ENCODE measurements at regions not wholly inside any gene's neighbourhood (a gene's known extent, or its start where the extent isn't known, plus 50 kb on each side); places are given as distances from the start of the nearest gene placed in this dataset.

DNA sequence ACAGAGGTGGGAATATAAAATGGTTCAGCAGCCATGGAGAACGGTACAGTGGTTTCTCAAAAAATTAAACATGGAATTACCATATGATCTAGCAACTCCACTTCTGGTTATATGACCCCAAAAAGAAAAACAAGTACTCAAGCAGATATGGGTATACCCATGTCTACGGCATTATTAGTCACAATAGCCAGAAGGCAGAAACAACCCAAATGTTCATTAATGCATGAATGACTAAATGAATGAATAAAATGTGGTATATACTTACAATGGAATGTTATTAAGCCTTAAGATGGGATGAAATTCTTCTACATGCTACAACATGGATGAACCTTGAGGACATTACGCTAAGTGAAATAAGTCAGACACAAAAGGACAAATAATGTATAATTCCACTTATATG, 141.3 kb upstream of the FOXN2 start:
- peaks cover 0 to 10% (median 3%) of the 10 kb centered on the region in 5 donors for H3K4me1 ChIP-seq (ENCODE audit: control insufficient read depth in 5 of 5, insufficient read depth in 5 of 5, low read length in 5 of 5)
- H3K36me3 ChIP-seq (ENCODE audit: control insufficient read depth in 5 of 5, insufficient read depth in 5 of 5, low read length in 5 of 5) = no peaks in the 10 kb centered on the region
- no peak overlapping the region for H3K9ac ChIP-seq (ENCODE audit: low read length in 5 of 5)
- H3K27me3 ChIP-seq (ENCODE audit: control insufficient read depth in 5 of 5, insufficient read depth in 4 of 5, low read length in 5 of 5) = no peaks in the 10 kb centered on the region
- no peak overlapping the region for H3K27ac ChIP-seq (ENCODE audit: low read depth, low read length)
- H3K4me3 ChIP-seq (ENCODE audit: low read depth in 1 of 5, low read length in 5 of 5) = no peak overlapping the region
- H3K9me3 ChIP-seq (ENCODE audit: control insufficient read depth in 5 of 5, low read length in 5 of 5) = no peaks in the 10 kb centered on the region

DNA sequence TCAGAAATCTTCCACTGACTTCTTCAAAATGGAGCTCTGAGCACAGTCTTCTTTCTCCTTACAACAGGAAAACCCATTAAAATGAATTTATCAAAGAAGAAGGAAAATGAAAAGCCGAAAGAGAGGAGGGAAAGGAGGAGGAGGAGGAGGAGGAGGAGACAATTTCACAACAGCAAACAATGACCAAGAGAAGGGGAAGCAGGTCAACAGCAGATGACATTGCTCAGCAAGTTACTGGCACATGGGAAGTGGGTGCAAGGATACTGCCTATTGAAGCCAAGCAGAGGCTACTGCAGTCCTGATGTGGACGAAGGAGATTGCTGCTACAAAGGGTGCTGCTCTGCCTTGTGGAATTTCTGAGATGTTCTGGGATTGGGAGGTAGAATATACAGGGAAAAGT, 140.0 kb upstream of the FOXN2 start:
- peaks cover 0 to 6% (median 2%) of the 10 kb centered on the region in 5 donors for H3K4me1 ChIP-seq (ENCODE audit: control insufficient read depth in 5 of 5, insufficient read depth in 5 of 5, low read length in 5 of 5)
- H3K4me3 ChIP-seq (ENCODE audit: low read depth in 1 of 5, low read length in 5 of 5) = no peak overlapping the region
- no peak overlapping the region for H3K27ac ChIP-seq (ENCODE audit: low read depth, low read length)
- no peaks in the 10 kb centered on the region for H3K27me3 ChIP-seq (ENCODE audit: control insufficient read depth in 5 of 5, insufficient read depth in 4 of 5, low read length in 5 of 5)
- no peaks in the 10 kb centered on the region for H3K9me3 ChIP-seq (ENCODE audit: control insufficient read depth in 5 of 5, low read length in 5 of 5)
- H3K9ac ChIP-seq (ENCODE audit: low read length in 5 of 5) = no peak overlapping the region
- H3K36me3 ChIP-seq (ENCODE audit: control insufficient read depth in 5 of 5, insufficient read depth in 5 of 5, low read length in 5 of 5) = no peaks in the 10 kb centered on the region

GRCh38 chr2:48175254-48175653, 139.2 kb upstream of the FOXN2 start:
- H3K9ac ChIP-seq (ENCODE audit: low read length in 5 of 5) = no peak overlapping the region
- H3K4me3 ChIP-seq (ENCODE audit: low read depth in 1 of 5, low read length in 5 of 5) = no peak overlapping the region
- peaks cover 0 to 4% (median under 1%) of the 10 kb centered on the region in 5 donors for H3K4me1 ChIP-seq (ENCODE audit: control insufficient read depth in 5 of 5, insufficient read depth in 5 of 5, low read length in 5 of 5)
- H3K27ac ChIP-seq (ENCODE audit: low read depth, low read length) = no peak overlapping the region
- no peaks in the 10 kb centered on the region for H3K9me3 ChIP-seq (ENCODE audit: control insufficient read depth in 5 of 5, low read length in 5 of 5)
- H3K36me3 ChIP-seq (ENCODE audit: control insufficient read depth in 5 of 5, insufficient read depth in 5 of 5, low read length in 5 of 5) = no peaks in the 10 kb centered on the region
- no peaks in the 10 kb centered on the region for H3K27me3 ChIP-seq (ENCODE audit: control insufficient read depth in 5 of 5, insufficient read depth in 4 of 5, low read length in 5 of 5)

GRCh38 chr2:48175656-48176055, 138.8 kb upstream of the FOXN2 start:
- Histone ChIP-seq H3K27me3 (ENCODE audit: control insufficient read depth in 5 of 5, insufficient read depth in 4 of 5, low read length in 5 of 5) (no peaks in the 10 kb centered on the region), H3K9me3 (ENCODE audit: control insufficient read depth in 5 of 5, low read length in 5 of 5) (no peaks in the 10 kb centered on the region), H3K9ac (ENCODE audit: low read length in 5 of 5) (no peak overlapping the region), H3K4me1 (ENCODE audit: control insufficient read depth in 5 of 5, insufficient read depth in 5 of 5, low read length in 5 of 5) (peaks cover 0 to 7% (median 2%) of the 10 kb centered on the region in 5 donors), H3K36me3 (ENCODE audit: control insufficient read depth in 5 of 5, insufficient read depth in 5 of 5, low read length in 5 of 5) (no peaks in the 10 kb centered on the region), H3K4me3 (ENCODE audit: low read depth in 1 of 5, low read length in 5 of 5) (no peak overlapping the region), H3K27ac (ENCODE audit: low read depth, low read length) (no peak overlapping the region)

- peaks cover 0 to 10% (median 7%) of the 10 kb centered on the region in 5 donors for H3K4me1 ChIP-seq (ENCODE audit: control insufficient read depth in 5 of 5, insufficient read depth in 5 of 5, low read length in 5 of 5)
- no peak overlapping the region for H3K9ac ChIP-seq (ENCODE audit: low read length in 5 of 5)
- no peaks in the 10 kb centered on the region for H3K27me3 ChIP-seq (ENCODE audit: control insufficient read depth in 5 of 5, insufficient read depth in 4 of 5, low read length in 5 of 5)
- no peaks in the 10 kb centered on the region for H3K36me3 ChIP-seq (ENCODE audit: control insufficient read depth in 5 of 5, insufficient read depth in 5 of 5, low read length in 5 of 5)
- H3K27ac ChIP-seq (ENCODE audit: low read depth, low read length) = no peak overlapping the region
- no peaks in the 10 kb centered on the region for H3K9me3 ChIP-seq (ENCODE audit: control insufficient read depth in 5 of 5, low read length in 5 of 5)
- no peak overlapping the region for H3K4me3 ChIP-seq (ENCODE audit: low read depth in 1 of 5, low read length in 5 of 5)
These were observed 137.6 kb upstream of the FOXN2 start for GRCh38 chr2:48176876-48177275.

DNA sequence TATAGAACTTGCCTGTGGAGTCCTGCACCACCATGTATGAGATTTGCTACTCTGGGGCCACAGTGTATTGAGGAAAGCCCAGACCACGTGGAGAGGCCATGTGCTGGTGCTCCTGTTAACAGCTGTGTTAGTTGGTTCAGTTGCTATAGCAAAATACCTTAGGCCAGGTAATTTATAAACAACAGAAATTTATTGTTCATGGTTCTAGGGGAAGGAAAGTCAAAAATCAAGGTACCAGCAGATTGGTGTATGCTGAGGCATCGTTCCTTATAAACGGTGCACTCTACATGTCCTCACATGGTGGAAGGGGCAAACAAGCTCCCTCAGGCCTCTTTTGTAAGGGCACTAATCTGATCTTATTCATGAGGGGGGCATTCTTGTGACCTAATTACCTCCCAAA, 135.9 kb upstream of the FOXN2 start:
- no peak overlapping the region for H3K27ac ChIP-seq (ENCODE audit: low read depth, low read length)

DNA sequence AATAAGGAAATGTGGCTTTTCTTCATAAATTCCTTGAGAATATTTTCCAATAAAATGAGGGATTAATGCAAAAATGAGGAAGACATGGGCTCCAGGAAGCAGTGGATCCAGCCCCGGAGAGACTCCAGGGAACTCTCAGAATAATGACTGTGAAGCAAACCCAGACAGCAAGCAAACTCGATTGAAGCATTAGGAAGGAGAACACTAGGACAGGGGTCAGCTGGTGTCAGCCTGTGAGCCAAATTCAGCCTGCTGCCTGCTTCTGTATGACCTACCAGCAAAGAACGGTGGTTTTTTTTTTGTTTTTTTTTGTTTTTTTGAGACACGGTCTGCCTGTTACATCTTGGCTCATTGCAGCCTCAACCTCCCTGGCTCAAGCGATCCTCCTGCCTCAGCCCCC, 133.9 kb upstream of the FOXN2 start:
- H3K4me1 ChIP-seq (ENCODE audit: control insufficient read depth in 5 of 5, insufficient read depth in 5 of 5, low read length in 5 of 5) = peaks cover 0 to 8% (median 6%) of the 10 kb centered on the region in 5 donors
- peak overlapping the region in 2 of 5 donors; percentile 8 to 48 for H3K4me3 ChIP-seq (ENCODE audit: low read depth in 1 of 5, low read length in 5 of 5)
- no peaks in the 10 kb centered on the region for H3K36me3 ChIP-seq (ENCODE audit: control insufficient read depth in 5 of 5, insufficient read depth in 5 of 5, low read length in 5 of 5)
- no peak overlapping the region for H3K9ac ChIP-seq (ENCODE audit: low read length in 5 of 5)
- H3K9me3 ChIP-seq (ENCODE audit: control insufficient read depth in 5 of 5, low read length in 5 of 5) = no peaks in the 10 kb centered on the region
- no peaks in the 10 kb centered on the region for H3K27me3 ChIP-seq (ENCODE audit: control insufficient read depth in 5 of 5, insufficient read depth in 4 of 5, low read length in 5 of 5)
- H3K27ac ChIP-seq (ENCODE audit: low read depth, low read length) = no peak overlapping the region

More for the DNA sequence above, 135.9 kb upstream of the FOXN2 start:
- Histone ChIP-seq H3K4me3 (ENCODE audit: low read depth in 1 of 5, low read length in 5 of 5) (no peak overlapping the region), H3K27me3 (ENCODE audit: control insufficient read depth in 5 of 5, insufficient read depth in 4 of 5, low read length in 5 of 5) (no peaks in the 10 kb centered on the region), H3K9ac (ENCODE audit: low read length in 5 of 5) (no peak overlapping the region), H3K9me3 (ENCODE audit: control insufficient read depth in 5 of 5, low read length in 5 of 5) (no peaks in the 10 kb centered on the region), H3K36me3 (ENCODE audit: control insufficient read depth in 5 of 5, insufficient read depth in 5 of 5, low read length in 5 of 5) (no peaks in the 10 kb centered on the region), H3K4me1 (ENCODE audit: control insufficient read depth in 5 of 5, insufficient read depth in 5 of 5, low read length in 5 of 5) (peaks cover 0 to 10% (median 7%) of the 10 kb centered on the region in 5 donors)

GRCh38 chr2:48183276-48183675, 131.2 kb upstream of the FOXN2 start:
- H3K4me3 ChIP-seq (ENCODE audit: low read depth in 1 of 5, low read length in 5 of 5) = no peak overlapping the region
- H3K9me3 ChIP-seq (ENCODE audit: control insufficient read depth in 5 of 5, low read length in 5 of 5) = no peaks in the 10 kb centered on the region
- H3K27ac ChIP-seq (ENCODE audit: low read depth, low read length) = no peak overlapping the region
- no peaks in the 10 kb centered on the region for H3K36me3 ChIP-seq (ENCODE audit: control insufficient read depth in 5 of 5, insufficient read depth in 5 of 5, low read length in 5 of 5)
- peaks cover 0 to 8% (median 6%) of the 10 kb centered on the region in 5 donors for H3K4me1 ChIP-seq (ENCODE audit: control insufficient read depth in 5 of 5, insufficient read depth in 5 of 5, low read length in 5 of 5)
- no peaks in the 10 kb centered on the region for H3K27me3 ChIP-seq (ENCODE audit: control insufficient read depth in 5 of 5, insufficient read depth in 4 of 5, low read length in 5 of 5)
- H3K9ac ChIP-seq (ENCODE audit: low read length in 5 of 5) = no peak overlapping the region

- Histone ChIP-seq H3K27me3 (ENCODE audit: control insufficient read depth in 5 of 5, insufficient read depth in 4 of 5, low read length in 5 of 5) (no peaks in the 10 kb centered on the region), H3K27ac (ENCODE audit: low read depth, low read length) (no peak overlapping the region), H3K4me1 (ENCODE audit: control insufficient read depth in 5 of 5, insufficient read depth in 5 of 5, low read length in 5 of 5) (peaks cover 0 to 8% (median 6%) of the 10 kb centered on the region in 5 donors), H3K9me3 (ENCODE audit: control insufficient read depth in 5 of 5, low read length in 5 of 5) (no peaks in the 10 kb centered on the region), H3K36me3 (ENCODE audit: control insufficient read depth in 5 of 5, insufficient read depth in 5 of 5, low read length in 5 of 5) (no peaks in the 10 kb centered on the region), H3K9ac (ENCODE audit: low read length in 5 of 5) (no peak overlapping the region), H3K4me3 (ENCODE audit: low read depth in 1 of 5, low read length in 5 of 5) (no peak overlapping the region)
These were observed 130.5 kb upstream of the FOXN2 start for GRCh38 chr2:48183991-48184390.

- H3K4me3 ChIP-seq (ENCODE audit: low read depth in 1 of 5, low read length in 5 of 5) = no peak overlapping the region
- H3K9ac ChIP-seq (ENCODE audit: low read length in 5 of 5) = no peak overlapping the region
- H3K27me3 ChIP-seq (ENCODE audit: control insufficient read depth in 5 of 5, insufficient read depth in 4 of 5, low read length in 5 of 5) = no peaks in the 10 kb centered on the region
- no peaks in the 10 kb centered on the region for H3K4me1 ChIP-seq (ENCODE audit: control insufficient read depth in 5 of 5, insufficient read depth in 5 of 5, low read length in 5 of 5)
- H3K27ac ChIP-seq (ENCODE audit: low read depth, low read length) = no peak overlapping the region
- H3K9me3 ChIP-seq (ENCODE audit: control insufficient read depth in 5 of 5, low read length in 5 of 5) = no peaks in the 10 kb centered on the region
- no peaks in the 10 kb centered on the region for H3K36me3 ChIP-seq (ENCODE audit: control insufficient read depth in 5 of 5, insufficient read depth in 5 of 5, low read length in 5 of 5)
These were observed 127.0 kb upstream of the FOXN2 start for GRCh38 chr2:48187503-48187902.
